Breast epithelium (tissue), 3 donors: ENCODE measurements at regions not wholly inside any gene's neighbourhood (a gene's known extent, or its start where the extent isn't known, plus 50 kb on each side); places are given as distances from the start of the nearest gene placed in this dataset.

Source experiments
- CTCF ChIP-seq, 3 donors: fragments of 450-650 bp; IDR thresholded peaks; one replicate each; pipeline ENCODE4 v1.5.1; 2016 to 2017; ENCODE audit warnings: antibody characterized with exemption in 3 of 3, mild to moderate bottlenecking in 3 of 3, moderate library complexity in 3 of 3
- POLR2AphosphoS5 ChIP-seq, 3 donors: sonication (generic); formaldehyde crosslinking; IDR thresholded peaks; one replicate each; pipeline ENCODE4 v1.6.1; 2017; ENCODE audit warnings: antibody characterized with exemption in 3 of 3

DNA sequence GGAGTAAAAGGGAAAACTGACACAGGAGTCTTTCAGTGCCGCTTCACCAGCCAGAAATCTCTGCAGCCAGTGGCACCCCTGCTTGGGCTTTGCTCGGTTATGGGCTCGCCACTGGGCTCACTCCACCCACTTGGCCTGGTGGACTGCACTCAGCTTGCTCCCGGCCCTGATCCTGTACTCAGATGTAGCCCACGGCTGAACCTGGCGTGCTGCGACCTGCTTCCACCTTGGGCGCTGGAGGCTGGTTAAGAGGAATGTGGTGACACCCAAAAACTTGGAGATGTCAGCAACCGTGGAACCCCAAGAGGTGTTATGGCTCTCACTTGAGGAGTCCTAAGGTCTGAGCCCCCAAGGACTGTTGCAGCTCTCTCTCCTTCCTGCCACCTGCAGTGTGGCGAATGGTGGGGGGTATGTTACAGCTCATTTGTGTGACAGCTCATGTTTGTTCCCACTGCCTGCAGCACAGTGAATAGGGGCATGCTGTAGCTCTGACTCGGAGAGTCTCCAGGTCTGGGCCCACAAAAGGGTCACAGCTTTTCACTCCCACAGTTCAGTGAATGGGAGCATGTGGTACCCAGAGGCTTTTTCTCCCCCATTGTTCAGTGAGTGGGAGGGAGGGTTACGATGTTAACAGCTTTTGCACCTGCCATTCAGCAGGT lies 1124.5 kb upstream of the ATXN8OS start:
- TF ChIP-seq CTCF (IDR thresholded peaks at IDR 0.05) = no peak
- no peak for TF ChIP-seq POLR2AphosphoS5 (IDR thresholded peaks at IDR 0.05)
